GM12892 (cell line): ENCODE measurements at regions not wholly inside any gene's neighbourhood (a gene's known extent, or its start where the extent isn't known, plus 50 kb on each side); places are given as distances from the start of the nearest gene placed in this dataset.

ENCODE experiments used
- POLR2A ChIP-seq: IDR thresholded peaks from 2 replicates; pipeline ENCODE4 v1.6.1; 2011; ENCODE audit warnings: low read depth, low read length, control low read depth
- POLR2AphosphoS5 ChIP-seq: IDR thresholded peaks from 2 replicates; pipeline ENCODE4 v1.6.1; 2011; ENCODE audit warnings: low read depth, low read length, control low read depth
- TAF1 ChIP-seq: IDR thresholded peaks from 2 replicates; pipeline ENCODE4 v1.6.1; 2011; ENCODE audit warnings: low read depth, mild to moderate bottlenecking, control low read depth, low read length, borderline replicate concordance

DNA sequence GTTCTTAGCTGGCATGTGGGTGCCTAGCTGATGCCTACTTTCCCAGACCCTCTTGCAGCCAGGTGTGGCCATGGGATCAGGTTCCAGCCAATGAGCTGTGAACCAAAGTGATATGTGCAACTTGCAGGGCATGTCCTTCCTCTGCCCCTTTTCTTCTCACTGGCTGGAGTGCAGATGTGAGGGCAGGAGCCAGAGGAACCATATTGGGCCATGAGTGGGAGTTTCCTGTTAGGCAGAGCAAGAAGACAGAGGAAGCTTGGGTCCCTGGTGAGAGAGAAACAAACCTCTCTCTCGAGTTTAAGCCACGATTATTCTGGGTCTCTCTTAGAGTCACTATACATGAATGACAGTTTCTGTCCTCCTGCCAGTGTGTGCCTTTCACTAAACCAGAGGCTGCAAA is 120.4 kb upstream of the STX18 start:
- TF ChIP-seq POLR2A = no peak
- TF ChIP-seq POLR2AphosphoS5 = no peak
- no peak for TF ChIP-seq TAF1
